ENCODE measurements at regions not wholly inside any gene's neighbourhood (a gene's known extent, or its start where the extent isn't known, plus 50 kb on each side); places are given as distances from the start of the nearest gene placed in this dataset.

GRCh38 chr11:106178361-106178760, 100.9 kb downstream of the AASDHPPT start:
- TF ChIP-seq, protein P1, sequence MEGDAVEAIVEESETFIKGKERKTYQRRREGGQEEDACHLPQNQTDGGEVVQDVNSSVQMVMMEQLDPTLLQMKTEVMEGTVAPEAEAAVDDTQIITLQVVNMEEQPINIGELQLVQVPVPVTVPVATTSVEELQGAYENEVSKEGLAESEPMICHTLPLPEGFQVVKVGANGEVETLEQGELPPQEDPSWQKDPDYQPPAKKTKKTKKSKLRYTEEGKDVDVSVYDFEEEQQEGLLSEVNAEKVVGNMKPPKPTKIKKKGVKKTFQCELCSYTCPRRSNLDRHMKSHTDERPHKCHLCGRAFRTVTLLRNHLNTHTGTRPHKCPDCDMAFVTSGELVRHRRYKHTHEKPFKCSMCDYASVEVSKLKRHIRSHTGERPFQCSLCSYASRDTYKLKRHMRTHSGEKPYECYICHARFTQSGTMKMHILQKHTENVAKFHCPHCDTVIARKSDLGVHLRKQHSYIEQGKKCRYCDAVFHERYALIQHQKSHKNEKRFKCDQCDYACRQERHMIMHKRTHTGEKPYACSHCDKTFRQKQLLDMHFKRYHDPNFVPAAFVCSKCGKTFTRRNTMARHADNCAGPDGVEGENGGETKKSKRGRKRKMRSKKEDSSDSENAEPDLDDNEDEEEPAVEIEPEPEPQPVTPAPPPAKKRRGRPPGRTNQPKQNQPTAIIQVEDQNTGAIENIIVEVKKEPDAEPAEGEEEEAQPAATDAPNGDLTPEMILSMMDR (IDR thresholded peaks at IDR 0.05 in 4 of 5, conservative IDR thresholded peaks at IDR 0.05 in 1 of 5) = no peak
- TF ChIP-seq POLR2A (IDR thresholded peaks at IDR 0.05) = no peak
